NCI-H2171 treated with DMSO at 0.1 percent for 48 hours (cell line): ENCODE measurements at regions not wholly inside any gene's neighbourhood (a gene's known extent, or its start where the extent isn't known, plus 50 kb on each side); places are given as distances from the start of the nearest gene placed in this dataset.
"Not testable (repeated sequence)": the region's sequence is repeated elsewhere in the genome, so short reads cannot be mapped to it uniquely, and the experiment has no call there.

Experiments
- DNase-seq: peaks from one replicate; lab custom pipeline; 2025; lab: John Stamatoyannopoulos, UW

DNA sequence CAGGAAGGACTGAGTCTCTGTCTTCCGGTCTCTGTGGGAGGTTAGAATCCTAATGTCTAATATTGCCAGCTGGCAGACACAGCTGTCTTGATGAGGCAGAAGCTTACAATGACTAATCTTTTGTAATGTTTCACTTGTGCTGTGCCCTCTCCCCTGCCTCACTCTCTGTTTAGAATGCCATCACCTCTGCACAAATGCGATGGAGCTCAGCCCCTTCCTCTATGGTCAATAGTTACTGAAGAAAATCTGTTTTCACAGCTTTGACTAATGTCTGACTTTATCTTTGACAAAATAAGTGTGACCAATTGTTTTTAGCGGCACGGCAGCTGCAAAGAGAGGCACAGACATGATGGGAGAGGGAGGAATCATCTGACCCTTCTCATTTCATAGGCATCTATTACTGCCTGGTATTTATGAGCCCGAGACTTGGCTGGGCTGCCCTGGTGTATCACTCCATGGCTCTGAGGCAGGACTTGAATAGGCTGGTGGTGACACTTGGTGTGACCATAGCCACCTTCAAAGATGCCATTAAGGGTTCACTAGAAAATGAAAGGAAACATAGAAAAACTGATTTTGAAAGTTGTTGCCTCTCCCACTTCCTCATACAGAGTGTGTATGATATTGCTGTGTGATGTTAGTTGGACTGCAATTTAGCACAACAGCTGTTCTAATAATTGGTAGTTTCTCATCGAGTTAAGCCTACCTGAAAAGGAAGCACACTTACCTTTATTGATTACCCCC, 163.2 kb upstream of the NBPF11 start:
- no peak for DNase-seq

DNA sequence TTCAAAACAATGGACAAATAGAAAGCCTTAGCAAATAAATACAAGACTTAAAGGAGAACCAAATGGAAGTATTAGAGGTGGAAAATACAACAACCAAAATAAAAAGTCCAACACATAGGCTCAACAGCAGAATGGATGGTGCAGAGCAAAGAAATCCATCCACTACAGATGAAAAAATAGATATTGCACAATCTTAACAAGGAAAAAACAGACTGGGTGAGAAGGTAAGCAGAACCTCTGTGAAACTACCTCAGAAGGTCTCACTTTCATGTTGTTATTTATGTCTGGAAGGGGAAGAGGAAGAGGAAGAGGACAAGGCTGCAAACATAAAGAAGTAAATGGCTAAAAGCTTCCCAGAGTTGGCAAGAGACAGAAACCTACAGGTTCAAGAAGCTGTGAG, 158.7 kb upstream of the NBPF11 start:
- no peak for DNase-seq

DNA sequence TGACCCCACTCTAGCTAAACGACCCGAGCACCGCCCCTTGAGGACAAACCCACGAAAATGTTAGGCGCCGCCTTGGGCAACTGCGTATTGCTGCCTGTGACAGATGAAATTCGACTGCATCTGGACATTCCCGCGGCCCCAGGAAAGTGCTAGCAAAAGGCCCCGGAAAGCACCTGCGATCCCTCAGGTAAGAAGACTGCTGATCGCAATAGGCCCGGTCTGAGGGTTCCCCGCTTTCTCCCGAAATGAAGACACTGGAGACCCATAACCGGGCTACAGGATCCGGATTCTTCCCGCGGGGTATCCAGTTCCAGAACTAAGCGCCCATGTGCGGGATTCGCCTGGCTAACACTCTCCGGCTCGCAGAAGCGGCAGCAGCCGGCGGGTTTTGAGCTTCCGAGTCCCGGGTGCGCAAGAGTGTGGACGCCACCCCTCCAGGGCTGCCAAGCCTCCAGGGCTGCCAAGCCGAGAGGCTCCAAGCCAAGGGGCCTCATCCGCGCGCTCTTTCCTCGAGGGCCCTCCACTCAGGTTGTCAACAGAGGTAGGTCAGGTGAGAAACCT, 157.9 kb upstream of the NBPF11 start:
- DNase-seq: no peak

DNA sequence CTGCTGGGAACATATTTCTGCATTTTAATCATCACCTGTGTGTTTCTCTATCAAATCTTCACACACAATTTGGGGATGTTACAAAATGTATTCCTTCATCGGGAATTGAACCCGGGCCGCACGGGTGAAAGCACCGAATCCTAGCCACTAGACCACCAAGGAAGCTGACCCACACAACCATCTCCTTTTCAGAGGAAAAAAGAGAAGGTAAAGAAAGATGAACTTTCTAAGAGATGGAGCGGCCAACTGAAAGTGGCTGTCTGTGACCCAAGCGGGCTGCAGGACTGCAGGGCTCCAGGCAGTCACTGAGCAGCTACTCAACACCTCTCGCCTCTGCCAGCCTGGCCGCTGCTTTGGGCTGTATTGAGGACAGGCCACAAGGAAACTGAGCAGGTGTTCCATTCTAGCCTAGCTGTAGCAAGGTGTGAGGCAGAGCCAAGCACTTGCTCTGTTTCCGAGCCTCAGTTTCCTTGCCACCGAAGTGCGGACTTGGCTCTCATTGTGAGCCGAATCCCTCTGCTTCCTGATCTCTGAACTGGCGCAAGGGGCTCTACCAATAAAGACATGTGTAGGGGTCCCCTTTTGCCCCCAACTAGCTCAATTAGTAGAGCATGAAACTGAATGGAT, 156.9 kb upstream of the NBPF11 start:
- DNase-seq: no peak

GRCh38 chr1:148307583-148308185, 155.6 kb upstream of the NBPF11 start:
- no peak for DNase-seq

DNA sequence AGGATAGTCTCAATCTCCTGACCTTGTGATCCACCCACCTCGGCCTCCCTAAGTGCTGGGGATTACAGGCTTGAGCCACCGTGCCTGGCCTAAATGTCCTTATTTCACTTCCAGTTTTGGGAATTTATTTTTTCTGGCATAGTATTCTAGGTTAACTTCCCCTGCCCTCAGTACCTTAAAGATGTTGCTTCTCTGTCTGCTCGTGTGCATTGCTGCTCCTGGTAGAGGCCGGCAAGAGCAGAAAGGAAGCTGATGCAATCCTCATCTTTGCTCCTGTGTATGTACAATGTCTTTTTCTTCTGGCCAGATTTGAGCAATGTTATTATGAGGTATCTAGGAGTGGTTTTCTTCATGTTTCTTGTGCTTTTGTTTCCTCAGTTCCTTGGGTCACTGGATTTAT, 152.9 kb upstream of the NBPF11 start:
- DNase-seq: not testable (repeated sequence)

DNA sequence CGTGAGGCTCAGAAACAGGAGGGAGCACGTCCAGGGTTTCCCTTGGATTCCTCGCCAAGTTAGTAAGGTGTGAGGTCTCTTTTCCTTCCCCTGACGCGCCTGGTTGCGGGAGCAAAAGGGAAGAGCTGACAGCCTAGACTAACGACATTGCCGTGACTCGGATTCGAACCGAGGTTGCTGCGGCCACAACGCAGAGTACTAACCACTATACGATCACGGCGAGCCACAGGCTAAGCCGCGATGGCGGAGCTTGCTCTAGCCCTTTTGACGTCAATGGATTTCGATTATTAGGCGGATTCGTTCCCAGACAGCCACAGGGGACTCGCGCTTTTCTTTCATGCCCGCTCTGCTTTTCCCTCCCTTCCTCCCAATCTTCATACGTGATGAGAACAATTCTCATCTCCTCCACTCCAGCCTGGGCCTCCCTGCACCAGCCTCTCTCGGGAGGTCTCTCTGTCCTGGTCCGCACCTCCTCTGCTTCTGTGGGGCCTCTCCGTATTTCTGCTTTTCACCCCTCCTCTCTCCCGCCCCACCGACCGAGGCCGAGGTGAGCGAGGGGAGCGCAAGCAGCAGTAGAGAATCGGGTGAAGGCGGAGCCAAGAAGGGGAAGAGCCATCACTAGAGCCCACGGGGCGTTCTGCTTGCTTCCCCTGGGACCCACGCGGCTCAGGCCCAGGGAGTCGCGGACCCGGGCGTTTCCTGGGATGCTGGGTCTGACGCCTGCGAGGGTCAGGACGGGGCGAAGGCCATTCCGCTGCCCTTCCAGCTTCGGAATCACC, 150.7 kb upstream of the NBPF11 start:
- DNase-seq: not testable (repeated sequence)

GRCh38 chr1:148297852-148298251, 145.8 kb upstream of the NBPF11 start:
- DNase-seq: not testable (repeated sequence)

- DNase-seq: no peak
Measured at GRCh38 chr1:148296511-148296910, 144.4 kb upstream of the NBPF11 start.

DNA sequence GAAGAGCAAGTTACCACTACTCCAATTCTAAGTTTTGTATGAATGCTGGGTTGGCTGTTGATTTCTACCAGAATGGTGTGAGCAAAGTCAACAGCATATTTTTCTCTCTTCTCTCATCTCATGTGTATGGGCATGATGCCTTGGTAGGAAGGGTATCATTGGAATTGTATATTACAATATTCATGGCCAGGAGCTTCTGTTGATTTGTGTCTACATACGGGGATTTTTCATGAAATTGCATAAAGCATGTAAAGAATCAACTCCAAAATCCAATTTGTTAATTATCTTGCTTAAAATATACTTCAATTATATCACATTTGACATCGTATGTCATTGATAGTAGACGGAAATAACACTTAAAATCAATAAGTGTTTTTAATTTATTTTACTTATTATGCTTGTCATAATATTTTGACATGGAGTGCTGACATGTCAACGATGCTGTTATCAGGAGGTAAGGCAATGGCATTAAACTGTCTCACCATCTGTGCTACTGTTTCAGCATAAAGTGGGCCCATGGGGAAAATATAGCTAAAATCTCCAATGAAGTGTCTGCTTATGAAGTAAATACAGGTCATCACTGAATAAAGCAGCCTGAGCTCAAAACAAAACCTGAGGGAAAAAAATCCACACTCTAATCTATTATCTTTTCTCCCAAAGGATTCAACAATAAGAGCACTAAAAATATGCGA, 142.2 kb upstream of the NBPF11 start:
- DNase-seq: no peak

DNA sequence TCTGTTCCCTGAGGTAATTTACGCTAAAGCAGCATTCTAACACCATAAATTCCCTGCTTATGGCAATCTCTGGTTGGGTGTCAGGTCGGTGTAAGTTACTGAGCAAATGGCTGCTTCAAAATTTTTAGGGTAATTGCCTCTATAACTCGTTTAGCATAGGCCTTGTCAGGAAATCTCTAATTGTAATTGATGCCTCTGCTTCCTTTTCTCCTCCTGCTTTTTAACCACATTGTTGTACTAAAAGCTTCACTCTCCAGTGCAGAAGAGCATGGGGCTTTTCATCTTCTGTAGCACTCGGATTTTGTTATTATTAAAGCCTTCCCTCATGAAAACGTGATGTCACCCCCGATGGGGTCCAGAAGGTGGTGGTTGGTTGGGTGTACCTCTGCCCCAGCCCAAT, 141.6 kb upstream of the NBPF11 start:
- DNase-seq: no peak

GRCh38 chr1:148292915-148293314, 140.8 kb upstream of the NBPF11 start:
- no peak for DNase-seq

DNA sequence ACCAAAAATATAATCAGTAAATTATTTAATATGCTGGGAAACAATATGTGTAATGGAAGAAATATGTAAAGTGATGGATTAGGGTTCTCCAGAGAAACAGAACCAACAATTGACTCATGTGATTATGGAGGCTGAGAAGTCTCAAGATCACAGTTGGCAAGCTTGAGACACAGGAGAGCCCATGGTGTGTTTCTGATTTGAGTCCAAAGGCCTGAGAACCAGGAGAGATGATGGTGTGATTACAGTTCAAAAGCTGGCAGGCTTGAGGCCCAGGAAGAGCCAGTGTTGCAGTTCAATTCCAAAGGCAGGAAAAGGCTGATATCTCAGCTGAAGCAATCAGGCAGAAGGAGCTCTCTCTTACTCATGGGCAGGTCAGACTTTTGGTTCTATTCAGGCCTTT, 138.8 kb upstream of the NBPF11 start:
- DNase-seq: no peak

- DNase-seq: no peak
Measured at GRCh38 chr1:148289647-148290046, 137.6 kb upstream of the NBPF11 start.

- not testable (repeated sequence) for DNase-seq
Measured at GRCh38 chr1:148285946-148286345, 133.9 kb upstream of the NBPF11 start.

GRCh38 chr1:148280831-148281572, 128.9 kb upstream of the NBPF11 start:
- DNase-seq: not testable (repeated sequence)

DNA sequence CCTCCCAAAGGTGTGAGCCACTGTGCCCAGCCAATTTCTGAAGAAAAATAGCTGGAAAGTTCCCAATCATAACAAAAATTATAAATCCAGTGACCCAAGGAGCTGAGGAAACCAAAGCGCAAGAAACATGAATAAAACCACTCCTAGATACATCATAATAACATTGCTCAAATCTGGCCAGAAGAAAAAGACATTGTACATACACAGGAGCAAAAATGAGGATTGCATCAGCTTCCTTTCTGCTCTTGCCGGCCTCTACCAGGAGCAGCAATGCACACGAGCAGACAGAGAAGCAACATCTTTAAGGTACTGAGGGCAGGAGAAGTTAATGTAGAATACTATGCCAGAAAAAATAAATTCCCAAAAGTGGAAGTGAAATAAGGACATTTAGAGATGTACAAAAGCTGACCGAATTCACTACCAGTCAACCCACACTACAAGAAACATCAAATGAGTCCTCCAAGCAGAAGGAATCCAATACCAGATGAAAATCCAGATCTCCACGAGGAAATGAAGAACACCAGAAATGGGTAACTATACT, 127.0 kb upstream of the NBPF11 start:
- DNase-seq: not testable (repeated sequence)

DNA sequence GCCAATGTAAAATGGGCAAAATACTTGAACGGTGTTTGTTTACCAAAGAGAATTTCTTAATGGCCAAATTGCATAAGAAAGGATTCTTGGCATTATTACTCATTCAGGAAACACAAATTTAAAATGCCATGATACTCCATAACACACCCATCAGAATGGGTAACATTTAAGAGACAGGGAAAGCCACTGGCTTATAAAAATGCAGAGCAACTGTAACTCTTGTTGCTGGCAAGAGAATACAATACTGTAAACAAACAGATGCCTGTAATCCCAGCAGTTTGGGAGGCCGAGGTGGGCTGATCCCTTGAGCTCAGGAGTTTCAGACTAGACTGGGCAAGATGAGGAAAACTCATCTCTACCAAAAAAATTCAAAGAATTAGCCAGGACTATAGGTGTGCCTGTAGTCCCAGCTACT, 125.8 kb upstream of the NBPF11 start:
- not testable (repeated sequence) for DNase-seq

DNA sequence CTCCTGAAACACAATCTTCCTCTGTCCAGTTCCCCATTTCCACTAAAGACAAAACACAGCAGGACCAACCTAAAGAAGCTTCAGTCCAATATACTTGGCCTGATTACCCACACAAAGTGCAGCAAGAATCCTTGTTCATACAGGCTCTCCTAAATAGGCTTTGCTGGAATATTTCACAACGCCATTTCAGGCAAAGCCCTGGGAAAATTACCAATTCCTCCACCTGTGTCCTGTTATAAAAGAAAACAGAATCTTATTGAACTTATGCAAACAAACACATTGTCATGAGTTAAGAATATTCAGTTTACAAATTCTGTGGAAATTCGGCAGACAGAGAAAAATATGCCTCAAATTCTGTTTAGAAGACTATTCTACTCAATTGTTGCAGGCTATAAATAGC, 115.0 kb upstream of the NBPF11 start:
- not testable (repeated sequence) for DNase-seq
